Activated CD8-positive, alpha-beta T cell treated with anti-CD3 and anti-CD28 coated beads for 36 hours (primary cell): ENCODE measurements at regions not wholly inside any gene's neighbourhood (a gene's known extent, or its start where the extent isn't known, plus 50 kb on each side); places are given as distances from the start of the nearest gene placed in this dataset.

Source experiments
- ATAC-seq: fragments of 200-7000 bp; cut with Tn5 transposase; one replicate; pipeline ENCODE4 v1.10.0; 2021; ENCODE audit warnings: mild to moderate bottlenecking, moderate library complexity
- CTCF ChIA-PET: fragments of 350-600 bp; sonication (Branson Sonifier 250); formaldehyde crosslinking; loops from one replicate; lab custom pipeline; 2021; ENCODE audit warnings: antibody characterized with exemption; lab: Charles Lee
- POLR2A ChIA-PET: fragments of 350-600 bp; sonication (Branson Sonifier 250); formaldehyde crosslinking; loops from one replicate; lab custom pipeline; 2021; ENCODE audit warnings: antibody characterized with exemption; lab: Charles Lee
- DNase-seq: peaks from one replicate; pipeline ENCODE4 v3.0.0-alpha.2; 2020
- H3K27ac Mint-ChIP-seq: one replicate; pipeline ENCODE4 v1.8.0; 2021; ENCODE audit warnings: mild to moderate bottlenecking, mixed read lengths
- H3K27me3 Mint-ChIP-seq: one replicate; pipeline ENCODE4 v1.8.0; 2021; ENCODE audit warnings: mixed read lengths
- H3K36me3 Mint-ChIP-seq: one replicate; pipeline ENCODE4 v1.8.0; 2021; ENCODE audit warnings: low read depth, mixed read lengths
- H3K4me1 Mint-ChIP-seq: one replicate; pipeline ENCODE4 v1.8.0; 2021; ENCODE audit warnings: low read depth, mixed read lengths
- H3K4me3 Mint-ChIP-seq: one replicate; pipeline ENCODE4 v1.8.0; 2021; ENCODE audit warnings: mild to moderate bottlenecking, moderate library complexity, mixed read lengths
- H3K9me3 Mint-ChIP-seq: one replicate; pipeline ENCODE4 v1.8.0; 2021; ENCODE audit warnings: mixed read lengths
- CTCF ChIP-seq: fragments of 200-600 bp; IDR thresholded peaks from one replicate; pipeline ENCODE4 v1.8.0; 2022; ENCODE audit warnings: antibody characterized with exemption, mild to moderate bottlenecking
- intact Hi-C: fragments of 100-400 bp; cut with micrococcal nuclease; formaldehyde crosslinking; loops from one replicate; pipeline ENCODE4 v1.10.0; 2022

- ChIA-PET POLR2A (no interaction called here), CTCF (no interaction called here)
- no peak overlapping the region for H3K4me3 Mint-ChIP-seq
- no peaks in the 10 kb centered on the region for H3K36me3 Mint-ChIP-seq
- H3K9me3 Mint-ChIP-seq: no peaks in the 10 kb centered on the region
- intact Hi-C loops: no loop called here
- no peaks in the 10 kb centered on the region for H3K4me1 Mint-ChIP-seq
- H3K27ac Mint-ChIP-seq: no peak overlapping the region
- H3K27me3 Mint-ChIP-seq: peaks cover 13% of the 10 kb centered on the region
- ATAC-seq: no peak
- TF ChIP-seq CTCF: no peak
- DNase-seq: no peak
These were observed 66.1 kb upstream of the B3GAT1 start for GRCh38 chr11:134478176-134478575.

- ChIA-PET CTCF (no interaction called here), POLR2A (no interaction called here)
- Mint-ChIP-seq H3K4me3 (no peak overlapping the region), H3K9me3 (no peaks in the 10 kb centered on the region), H3K4me1 (no peaks in the 10 kb centered on the region), H3K36me3 (no peaks in the 10 kb centered on the region), H3K27ac (no peak overlapping the region), H3K27me3 (peaks cover 14% of the 10 kb centered on the region)
- intact Hi-C loops: no loop called here
- ATAC-seq (no peak), DNase-seq (no peak)
- no peak for TF ChIP-seq CTCF
These were observed 65.4 kb upstream of the B3GAT1 start for GRCh38 chr11:134477486-134477885.

- ChIA-PET POLR2A (interaction anchor here (0.6 kb wide), 1 partner anchor 39 kb away, joined by 3 read pairs; no protein-coding TSS in a partner anchor), CTCF (no interaction called here)
- TF ChIP-seq CTCF: no peak
- DNase-seq (peak; percentile 9), ATAC-seq (no peak)
- no peaks in the 10 kb centered on the region for H3K9me3 Mint-ChIP-seq
- no peak overlapping the region for H3K27ac Mint-ChIP-seq
- H3K4me3 Mint-ChIP-seq: no peak overlapping the region
- H3K4me1 Mint-ChIP-seq: no peaks in the 10 kb centered on the region
- H3K27me3 Mint-ChIP-seq: peaks cover 17% of the 10 kb centered on the region
- intact Hi-C loops: no loop called here
- no peaks in the 10 kb centered on the region for H3K36me3 Mint-ChIP-seq
These were observed 64.5 kb upstream of the B3GAT1 start for GRCh38 chr11:134476435-134477021.

- intact Hi-C loops: no loop called here
- Mint-ChIP-seq H3K27ac (no peak overlapping the region), H3K36me3 (no peaks in the 10 kb centered on the region), H3K9me3 (no peaks in the 10 kb centered on the region), H3K4me1 (no peaks in the 10 kb centered on the region), H3K27me3 (peaks cover 19% of the 10 kb centered on the region), H3K4me3 (no peak overlapping the region)
- no peak for TF ChIP-seq CTCF
- ATAC-seq: no peak
- DNase-seq: no peak
- CTCF ChIA-PET: no interaction called here
- POLR2A ChIA-PET: interaction anchor here (0.6 kb wide), 1 partner anchor 39 kb away, joined by 3 read pairs; no protein-coding TSS in a partner anchor
These were observed 63.9 kb upstream of the B3GAT1 start for GRCh38 chr11:134475951-134476350.

- Mint-ChIP-seq H3K36me3 (no peaks in the 10 kb centered on the region), H3K9me3 (no peaks in the 10 kb centered on the region), H3K27ac (no peak overlapping the region), H3K27me3 (peaks cover 19% of the 10 kb centered on the region), H3K4me3 (no peak overlapping the region), H3K4me1 (no peaks in the 10 kb centered on the region)
- DNase-seq (peak; percentile 5), ATAC-seq (no peak)
- ChIA-PET CTCF (no interaction called here), POLR2A (no interaction called here)
- intact Hi-C loops: no loop called here
- no peak for TF ChIP-seq CTCF
These were observed 62.9 kb upstream of the B3GAT1 start for GRCh38 chr11:134474942-134475341.
